Karpas-422 (cell line): ENCODE measurements at regions not wholly inside any gene's neighbourhood (a gene's known extent, or its start where the extent isn't known, plus 50 kb on each side); places are given as distances from the start of the nearest gene placed in this dataset.
"Not testable (repeated sequence)": the region's sequence is repeated elsewhere in the genome, so short reads cannot be mapped to it uniquely, and the experiment has no call there.

Source experiments
- DNase-seq: peaks from one replicate; pipeline ENCODE4 v3.0.0-alpha.2; 2015
- H2AFZ ChIP-seq: fragments of 200-600 bp; sonication (generic); 2 replicates; pipeline ENCODE4 v1.6.1; 2014; ENCODE audit warnings: antibody characterized with exemption, low read length, mixed read lengths
- H3K27ac ChIP-seq: fragments of 200-600 bp; sonication (generic); 2 replicates; pipeline ENCODE4 v1.5.1; 2014; ENCODE audit warnings: mild to moderate bottlenecking, low read length, moderate library complexity
- H3K27me3 ChIP-seq: fragments of 200-600 bp; sonication (generic); 2 replicates; pipeline ENCODE4 v1.6.1; 2014; ENCODE audit warnings: low read length, mixed read lengths
- H3K36me3 ChIP-seq: fragments of 200-600 bp; sonication (generic); 2 replicates; pipeline ENCODE4 v1.6.1; 2014; ENCODE audit warnings: low read length, mixed read lengths; ENCODE audit not compliant: insufficient read depth
- H3K4me1 ChIP-seq: fragments of 200-600 bp; sonication (generic); 2 replicates; pipeline ENCODE4 v1.6.1; 2014; ENCODE audit warnings: mild to moderate bottlenecking, low read length, mixed read lengths
- H3K4me2 ChIP-seq: fragments of 200-600 bp; sonication (generic); 2 replicates; pipeline ENCODE4 v1.6.1; 2014; ENCODE audit warnings: low read length, low read depth, mild to moderate bottlenecking; ENCODE audit not compliant: poor library complexity, severe bottlenecking
- H3K4me3 ChIP-seq: fragments of 200-600 bp; sonication (generic); 2 replicates; pipeline ENCODE4 v1.5.1; 2014; ENCODE audit warnings: mild to moderate bottlenecking, antibody characterized with exemption, low read length, mixed read lengths
- H3K79me2 ChIP-seq: fragments of 200-600 bp; sonication (generic); 2 replicates; pipeline ENCODE4 v1.6.1; 2014; ENCODE audit warnings: mild to moderate bottlenecking, low read length, mixed read lengths
- H3K9ac ChIP-seq: fragments of 200-600 bp; sonication (generic); 2 replicates; pipeline ENCODE4 v1.6.0; 2014; ENCODE audit warnings: low read length
- H3K9me2 ChIP-seq: fragments of 200-600 bp; sonication (generic), shearing (Covaris generic); replicated peaks from 2 replicates; pipeline ENCODE4 v1.6.0; 2014; ENCODE audit warnings: mild to moderate bottlenecking, low read length, moderate library complexity; ENCODE audit not compliant: insufficient read depth
- H3K9me3 ChIP-seq: fragments of 300-700, 200-600 bp; sonication (generic); 2 replicates; pipeline ENCODE4 v1.6.1; 2014; ENCODE audit warnings: low read length, mixed read lengths
- H4K20me1 ChIP-seq: fragments of 200-600 bp; sonication (generic); 2 replicates; pipeline ENCODE4 v1.6.1; 2014; ENCODE audit warnings: mild to moderate bottlenecking, antibody characterized with exemption, low read length, low read depth; ENCODE audit not compliant: insufficient read depth

GRCh38 chr4:26050671-26051070 is 136.7 kb downstream of the SMIM20 start:
- Histone ChIP-seq H3K9me3 (no peaks in the 10 kb centered on the region), H3K9me2 (no peaks in the 10 kb centered on the region), H3K27ac (no peak overlapping the region), H3K9ac (no peak overlapping the region), H3K4me1 (no peaks in the 10 kb centered on the region; the same call in 1 of the 2 replicates), H3K4me3 (no peak overlapping the region), H3K36me3 (no peaks in the 10 kb centered on the region), H3K27me3 (no peaks in the 10 kb centered on the region), H2AFZ (no peak overlapping the region), H3K79me2 (no peaks in the 10 kb centered on the region), H4K20me1 (no peaks in the 10 kb centered on the region), H3K4me2 (no peak overlapping the region)
- DNase-seq, result no peak

GRCh38 chr4:26051240-26051639 is 137.2 kb downstream of the SMIM20 start:
- Histone ChIP-seq H3K27me3 (no peaks in the 10 kb centered on the region), H2AFZ (no peak overlapping the region), H3K79me2 (no peaks in the 10 kb centered on the region), H4K20me1 (no peaks in the 10 kb centered on the region), H3K4me3 (no peak overlapping the region), H3K9me2 (no peaks in the 10 kb centered on the region), H3K9me3 (no peaks in the 10 kb centered on the region), H3K27ac (no peak overlapping the region), H3K36me3 (no peaks in the 10 kb centered on the region), H3K4me2 (no peak overlapping the region), H3K9ac (no peak overlapping the region), H3K4me1 (no peaks in the 10 kb centered on the region; the same call in 1 of the 2 replicates)
- DNase-seq, result no peak

GRCh38 chr4:26052663-26053541 is 138.9 kb downstream of the SMIM20 start:
- no peak overlapping the region for H3K4me2 ChIP-seq
- H3K36me3 ChIP-seq, result no peaks in the 10 kb centered on the region
- no peaks in the 10 kb centered on the region for H3K79me2 ChIP-seq
- DNase-seq, result no peak
- H3K27me3 ChIP-seq, result no peaks in the 10 kb centered on the region
- no peak overlapping the region for H2AFZ ChIP-seq
- no peaks in the 10 kb centered on the region for H4K20me1 ChIP-seq
- H3K4me1 ChIP-seq, result no peaks in the 10 kb centered on the region; the same call in 1 of the 2 replicates
- no peaks in the 10 kb centered on the region for H3K9me3 ChIP-seq
- no peak overlapping the region for H3K27ac ChIP-seq
- no peak overlapping the region for H3K9ac ChIP-seq
- H3K4me3 ChIP-seq, result no peak overlapping the region
- no peaks in the 10 kb centered on the region for H3K9me2 ChIP-seq

DNA sequence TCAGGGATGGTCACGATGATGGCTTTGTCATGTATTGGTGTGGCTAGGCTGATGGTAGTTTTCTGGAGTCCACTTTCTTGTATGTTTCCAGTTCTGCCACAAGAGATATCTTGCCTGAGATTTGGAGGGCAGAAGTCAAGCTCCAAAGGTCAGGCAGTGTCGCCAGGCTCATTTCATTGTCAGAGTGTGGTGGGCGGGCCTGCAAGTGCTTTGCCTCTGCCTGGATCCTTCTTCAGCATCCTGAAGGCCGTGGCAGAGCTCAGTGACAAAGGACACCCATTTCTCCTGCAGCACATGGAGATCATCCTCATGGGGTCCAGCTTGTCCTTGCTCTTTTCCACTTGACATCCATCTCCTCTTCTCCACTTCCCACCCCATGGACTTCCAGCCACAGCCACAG is 139.7 kb downstream of the SMIM20 start:
- no peaks in the 10 kb centered on the region for H4K20me1 ChIP-seq

GRCh38 chr4:26055855-26056254 is 141.8 kb downstream of the SMIM20 start:
- no peak overlapping the region for H3K4me2 ChIP-seq
- no peak overlapping the region for H2AFZ ChIP-seq
- no peak overlapping the region for H3K4me3 ChIP-seq
- no peaks in the 10 kb centered on the region for H3K9me2 ChIP-seq
- DNase-seq, result peak; percentile 52
- H3K36me3 ChIP-seq, result no peaks in the 10 kb centered on the region
- H4K20me1 ChIP-seq, result no peaks in the 10 kb centered on the region
- no peaks in the 10 kb centered on the region for H3K27me3 ChIP-seq
- H3K9ac ChIP-seq, result no peak overlapping the region
- H3K4me1 ChIP-seq, result no peaks in the 10 kb centered on the region
- no peak overlapping the region for H3K27ac ChIP-seq
- no peaks in the 10 kb centered on the region for H3K79me2 ChIP-seq
- no peaks in the 10 kb centered on the region for H3K9me3 ChIP-seq

More for the DNA sequence above, 139.7 kb downstream of the SMIM20 start:
- no peak for DNase-seq
- no peaks in the 10 kb centered on the region for H3K9me3 ChIP-seq
- no peak overlapping the region for H3K27ac ChIP-seq
- no peak overlapping the region for H3K4me2 ChIP-seq
- no peak overlapping the region for H3K9ac ChIP-seq
- no peaks in the 10 kb centered on the region for H3K79me2 ChIP-seq
- no peaks in the 10 kb centered on the region for H3K9me2 ChIP-seq
- H3K4me3 ChIP-seq, result no peak overlapping the region
- H3K4me1 ChIP-seq, result no peaks in the 10 kb centered on the region; the same call in 1 of the 2 replicates
- no peaks in the 10 kb centered on the region for H3K27me3 ChIP-seq
- no peaks in the 10 kb centered on the region for H3K36me3 ChIP-seq
- H2AFZ ChIP-seq, result no peak overlapping the region

- Histone ChIP-seq H3K27me3 (no peaks in the 10 kb centered on the region), H3K79me2 (no peaks in the 10 kb centered on the region), H4K20me1 (no peaks in the 10 kb centered on the region), H3K27ac (no peak overlapping the region), H3K4me1 (no peaks in the 10 kb centered on the region), H3K9me2 (no peaks in the 10 kb centered on the region), H3K9me3 (no peaks in the 10 kb centered on the region), H2AFZ (no peak overlapping the region), H3K9ac (no peak overlapping the region), H3K4me3 (no peak overlapping the region), H3K36me3 (no peaks in the 10 kb centered on the region), H3K4me2 (no peak overlapping the region)
- no peak for DNase-seq
These were observed 142.4 kb downstream of the SMIM20 start for GRCh38 chr4:26056406-26056805.

- H2AFZ ChIP-seq, H3K9me3 ChIP-seq, H4K20me1 ChIP-seq, H3K79me2 ChIP-seq, H3K4me2 ChIP-seq, H3K4me1 ChIP-seq, H3K4me3 ChIP-seq, DNase-seq, H3K36me3 ChIP-seq, H3K9ac ChIP-seq, H3K9me2 ChIP-seq, H3K27ac ChIP-seq, H3K27me3 ChIP-seq: not testable (repeated sequence)
These were observed 143.8 kb downstream of the SMIM20 start for GRCh38 chr4:26057839-26058238.

- H3K9ac ChIP-seq, result no peak overlapping the region
- no peaks in the 10 kb centered on the region for H3K4me1 ChIP-seq
- H3K36me3 ChIP-seq, result no peaks in the 10 kb centered on the region
- no peaks in the 10 kb centered on the region for H3K79me2 ChIP-seq
- no peak overlapping the region for H3K4me2 ChIP-seq
- no peak overlapping the region for H3K27ac ChIP-seq
- H3K4me3 ChIP-seq, result no peak overlapping the region
- no peaks in the 10 kb centered on the region for H3K27me3 ChIP-seq
- H3K9me2 ChIP-seq, result no peaks in the 10 kb centered on the region
- no peak overlapping the region for H2AFZ ChIP-seq
- no peaks in the 10 kb centered on the region for H3K9me3 ChIP-seq
- no peaks in the 10 kb centered on the region for H4K20me1 ChIP-seq
- no peak for DNase-seq
These were observed 144.5 kb downstream of the SMIM20 start for GRCh38 chr4:26058537-26058936.
